Adrenal gland (tissue), 9 donors: ENCODE measurements at regions not wholly inside any gene's neighbourhood (a gene's known extent, or its start where the extent isn't known, plus 50 kb on each side); places are given as distances from the start of the nearest gene placed in this dataset.

Experiments
- DNase-seq, 7 donors: peaks; one replicate each; pipeline ENCODE4 v3.0.0-alpha.2; 2019 to 2020
- H3K27ac ChIP-seq, 5 donors: fragments of 200-600 bp; sonication (generic) in 4 of 5; 1 replicate in 3 of 5; 2 replicates in 2 of 5; pipeline versions ENCODE4 v1.5.1 to v1.8.0; 2016 to 2020; ENCODE audit warnings: mild to moderate bottlenecking in 1 of 5
- H3K27me3 ChIP-seq: fragments of 200-600 bp; 2 replicates; pipeline ENCODE4 v1.8.0; 2021
- H3K36me3 ChIP-seq, 2 donors: fragments of 200-600 bp; replicated peaks in 1 of 2; 1 replicate in 1 of 2; 2 replicates in 1 of 2; pipeline versions ENCODE4 v1.5.1 to v1.8.0; 2018 to 2022
- H3K4me1 ChIP-seq, 2 donors: fragments of 200-600 bp; replicated peaks in 1 of 2; 1 replicate in 1 of 2; 2 replicates in 1 of 2; pipeline versions ENCODE4 v1.5.1 to v1.8.0; 2018 to 2021
- H3K4me3 ChIP-seq, 4 donors: fragments of 200-600 bp; sonication (generic) in 3 of 4; one replicate each; pipeline ENCODE4 v1.5.1; 2016 to 2018
- H3K9me3 ChIP-seq, 3 donors: fragments of 200-600 bp; sonication (generic) in 1 of 3; replicated peaks in 1 of 3; 1 replicate in 2 of 3; 2 replicates in 1 of 3; pipeline versions ENCODE4 v1.5.1 to v1.8.0; 2016 to 2021
- CTCF ChIP-seq, 6 experiments: fragments of 450-650 bp in 4 of 6; fragments of 200-600 bp in 2 of 6; sonication (generic) in 1 of 6; IDR thresholded peaks; 1 replicate in 5 of 6; 2 replicates in 1 of 6; pipeline versions ENCODE4 v1.5.1 to v1.8.0; 2016 to 2021; ENCODE audit warnings: antibody characterized with exemption in 6 of 6, mild to moderate bottlenecking in 2 of 6, moderate library complexity in 1 of 6
- POLR2A ChIP-seq, 2 donors: fragments of 450-650 bp; IDR thresholded peaks; one replicate each; pipeline ENCODE4 v1.6.1; 2017; ENCODE audit warnings: antibody characterized with exemption in 2 of 2, mild to moderate bottlenecking in 2 of 2, moderate library complexity in 1 of 2
- WGBS, 4 donors: extraction: QIAGEN DNeasy Blood & Tissue Kit in 2 of 4; methylation state at CpG; one replicate each; pipeline versions ENCODE4 v1.1.5 to v1.1.7; 2013 to 2017; 5-methylcytosine and 5-hydroxymethylcytosine counted together
- intact Hi-C, 2 donors: fragments of 100-400 bp; cut with DNase I; formaldehyde crosslinking; loops; one replicate each; pipeline versions ENCODE4 v1.14.1 to v1.15.0; 2022 to 2023
- donor health status: healthy with polysubstance abuse.
- donor health status: Bipolar disorder and iron deficiency.
- donor health status: DM: yes; HTN: yes; CAD: no.
- donor health status: DM: no; HTN: no; CAD: no.
- donor health status: DM: no; HTN: no; CAD: no.

GRCh38 chr7:9201928-9202327 lies 768.5 kb downstream of the NXPH1 start:
- TF ChIP-seq CTCF (IDR thresholded peaks at IDR 0.05), result no peak
- TF ChIP-seq POLR2A (IDR thresholded peaks at IDR 0.05), result no peak
- WGBS, 4 donors, result 57 to 63% (median 60%) methylated on average over 2 of the region's 2 CpGs
- H3K27me3 ChIP-seq, result no peaks in the 10 kb centered on the region
- no peak overlapping the region for H3K4me3 ChIP-seq
- intact Hi-C loops, result no loop called here
- H3K9me3 ChIP-seq, result no peaks in the 10 kb centered on the region
- no peaks in the 10 kb centered on the region for H3K4me1 ChIP-seq
- H3K36me3 ChIP-seq, result peaks cover 0 to 4% of the 10 kb centered on the region in 2 donors
- DNase-seq, result no peak
- H3K27ac ChIP-seq, result no peak overlapping the region

GRCh38 chr7:9204571-9204970 lies 771.2 kb downstream of the NXPH1 start:
- H3K36me3 ChIP-seq, result peaks cover 0 to 4% of the 10 kb centered on the region in 2 donors
- H3K27me3 ChIP-seq, result no peaks in the 10 kb centered on the region
- H3K9me3 ChIP-seq, result no peaks in the 10 kb centered on the region
- H3K4me1 ChIP-seq, result no peaks in the 10 kb centered on the region
- H3K27ac ChIP-seq, result no peak overlapping the region
- intact Hi-C loops, result no loop called here
- no peak overlapping the region for H3K4me3 ChIP-seq
- WGBS, 4 donors, result 77 to 86% (median 80%) methylated on average over 1 of the region's 1 CpG
- no peak for DNase-seq
- TF ChIP-seq CTCF (IDR thresholded peaks at IDR 0.05) (no peak), POLR2A (IDR thresholded peaks at IDR 0.05) (no peak)

- Histone ChIP-seq H3K9me3 (no peaks in the 10 kb centered on the region), H3K36me3 (no peaks in the 10 kb centered on the region), H3K4me1 (no peaks in the 10 kb centered on the region), H3K4me3 (no peak overlapping the region), H3K27ac (no peak overlapping the region), H3K27me3 (no peaks in the 10 kb centered on the region)
- no peak for DNase-seq
- TF ChIP-seq POLR2A (IDR thresholded peaks at IDR 0.05) (no peak), CTCF (IDR thresholded peaks at IDR 0.05) (no peak)
- intact Hi-C loops, result no loop called here
- 65 to 74% (median 68%) methylated on average over 3 of the region's 3 CpGs for WGBS, 4 donors
These were observed 776.7 kb downstream of the NXPH1 start for GRCh38 chr7:9210114-9210513.

DNA sequence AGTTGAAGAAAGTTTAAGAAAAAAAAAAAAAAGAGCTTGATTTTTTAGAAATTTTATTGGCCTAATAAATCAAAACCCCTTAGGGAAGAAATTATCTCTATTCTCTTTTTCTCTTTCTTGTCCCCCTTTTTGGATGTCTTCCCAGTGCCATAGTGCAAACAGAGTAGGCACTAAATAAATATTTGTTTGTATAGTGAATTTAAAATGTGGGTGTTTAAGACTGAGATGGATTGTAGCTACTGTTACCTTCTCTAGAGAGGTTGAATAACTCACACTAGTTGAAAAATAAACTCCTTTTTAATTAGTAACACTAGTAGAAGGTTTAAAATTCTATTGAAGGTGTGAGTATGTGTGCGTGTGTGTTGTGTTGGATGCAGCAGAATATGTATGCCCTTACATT lies 783.8 kb downstream of the NXPH1 start:
- Histone ChIP-seq H3K4me3 (no peak overlapping the region), H3K36me3 (no peaks in the 10 kb centered on the region), H3K9me3 (no peaks in the 10 kb centered on the region), H3K27me3 (no peaks in the 10 kb centered on the region), H3K4me1 (no peaks in the 10 kb centered on the region), H3K27ac (no peak overlapping the region)
- TF ChIP-seq POLR2A (IDR thresholded peaks at IDR 0.05), result no peak
- no peak for DNase-seq
- 88 to 97% (median 89%) methylated on average over 1 of the region's 1 CpG for WGBS, 4 donors
- intact Hi-C loops, result no loop called here

DNA sequence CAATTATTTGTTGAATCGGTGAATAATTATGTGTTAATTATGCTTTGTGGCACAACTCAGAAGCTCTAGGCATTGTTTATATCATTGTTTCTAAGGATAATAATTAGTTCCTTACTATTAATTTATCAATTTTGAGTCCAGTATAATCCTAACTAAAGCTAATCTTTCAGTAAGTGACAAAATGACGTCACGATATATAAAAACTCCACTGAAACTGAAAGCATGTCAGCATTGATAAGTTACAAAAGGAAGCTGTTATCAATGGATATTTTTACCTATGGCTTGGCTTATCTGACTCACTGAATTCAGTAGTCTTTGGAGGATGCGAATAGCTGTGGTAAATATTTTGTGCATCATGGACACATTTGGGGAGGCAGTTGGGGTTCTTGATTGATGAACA lies 793.1 kb downstream of the NXPH1 start:
- 71 to 90% (median 85%) methylated on average over 4 of the region's 4 CpGs for WGBS, 4 donors
- TF ChIP-seq CTCF (IDR thresholded peaks at IDR 0.05), result no peak
- no peak for TF ChIP-seq POLR2A (IDR thresholded peaks at IDR 0.05)
- no peaks in the 10 kb centered on the region for H3K9me3 ChIP-seq

More for the DNA sequence above, 793.1 kb downstream of the NXPH1 start:
- no peaks in the 10 kb centered on the region for H3K36me3 ChIP-seq
- H3K27me3 ChIP-seq, result no peaks in the 10 kb centered on the region
- H3K27ac ChIP-seq, result no peak overlapping the region
- H3K4me3 ChIP-seq, result no peak overlapping the region
- intact Hi-C loops, result no loop called here
- no peak for DNase-seq
- H3K4me1 ChIP-seq, result no peaks in the 10 kb centered on the region
